ENCODE measurements at regions not wholly inside any gene's neighbourhood (a gene's known extent, or its start where the extent isn't known, plus 50 kb on each side); places are given as distances from the start of the nearest gene placed in this dataset.

- DNase-seq (ENCODE audit: low read depth in 3 of 3): no peak
Observed at GRCh38 chr16:51487880-51488279, 336.8 kb upstream of the SALL1 start.

- no peak for DNase-seq (ENCODE audit: low read depth in 3 of 3)
Observed at GRCh38 chr16:51474414-51475091, 323.5 kb upstream of the SALL1 start.

- no peak for DNase-seq (ENCODE audit: low read depth in 3 of 3)
Observed at GRCh38 chr16:51473091-51473490, 322.0 kb upstream of the SALL1 start.

- no peak for DNase-seq (ENCODE audit: low read depth in 3 of 3)
Observed at GRCh38 chr16:51470492-51470891, 319.4 kb upstream of the SALL1 start.

GRCh38 chr16:51464996-51465395 lies 313.9 kb upstream of the SALL1 start:
- no peak for DNase-seq (ENCODE audit: low read depth in 3 of 3)

GRCh38 chr16:51461255-51461654 lies 310.2 kb upstream of the SALL1 start:
- DNase-seq (ENCODE audit: low read depth in 3 of 3): no peak

GRCh38 chr16:51458356-51459140 lies 307.5 kb upstream of the SALL1 start:
- DNase-seq (ENCODE audit: low read depth in 3 of 3): no peak

- no peak for DNase-seq (ENCODE audit: low read depth in 3 of 3)
Observed at GRCh38 chr16:51457775-51458174, 306.7 kb upstream of the SALL1 start.

- no peak for DNase-seq (ENCODE audit: low read depth in 3 of 3)
Observed at GRCh38 chr16:51455398-51455797, 304.3 kb upstream of the SALL1 start.

- DNase-seq (ENCODE audit: low read depth in 3 of 3): no peak
Observed at GRCh38 chr16:51453251-51453650, 302.2 kb upstream of the SALL1 start.

- DNase-seq (ENCODE audit: low read depth in 3 of 3): no peak
Observed at GRCh38 chr16:51450909-51451308, 299.8 kb upstream of the SALL1 start.

- DNase-seq (ENCODE audit: low read depth in 3 of 3): no peak
Observed at GRCh38 chr16:51450376-51450775, 299.3 kb upstream of the SALL1 start.

- no peak for DNase-seq (ENCODE audit: low read depth in 3 of 3)
Observed at GRCh38 chr16:51449441-51449840, 298.4 kb upstream of the SALL1 start.

GRCh38 chr16:51445250-51445649 lies 294.2 kb upstream of the SALL1 start:
- DNase-seq (ENCODE audit: low read depth in 3 of 3): no peak

- no peak for DNase-seq (ENCODE audit: low read depth in 3 of 3)
Observed at GRCh38 chr16:51443934-51444333, 292.9 kb upstream of the SALL1 start.

GRCh38 chr16:51442141-51442870 lies 291.2 kb upstream of the SALL1 start:
- DNase-seq (ENCODE audit: low read depth in 3 of 3): no peak

- DNase-seq (ENCODE audit: low read depth in 3 of 3): no peak
Observed at GRCh38 chr16:51440131-51440889, 289.2 kb upstream of the SALL1 start.

- DNase-seq (ENCODE audit: low read depth in 3 of 3): no peak
Observed at GRCh38 chr16:51439271-51439670, 288.2 kb upstream of the SALL1 start.

- DNase-seq (ENCODE audit: low read depth in 3 of 3): no peak
Observed at GRCh38 chr16:51436742-51437141, 285.7 kb upstream of the SALL1 start.

GRCh38 chr16:51434567-51435198 lies 283.6 kb upstream of the SALL1 start:
- DNase-seq (ENCODE audit: low read depth in 3 of 3): no peak

GRCh38 chr16:51433599-51433998 lies 282.5 kb upstream of the SALL1 start:
- DNase-seq (ENCODE audit: low read depth in 3 of 3): no peak
